Progenitor cell of endocrine pancreas (in vitro differentiated cells): ENCODE measurements at regions not wholly inside any gene's neighbourhood (a gene's known extent, or its start where the extent isn't known, plus 50 kb on each side); places are given as distances from the start of the nearest gene placed in this dataset.
"Not testable (repeated sequence)": the region's sequence is repeated elsewhere in the genome, so short reads cannot be mapped to it uniquely, and the experiment has no call there.

Experiments used
- DNase-seq: peaks from one replicate; pipeline ENCODE4 v3.0.0; 2021; ENCODE audit warnings: low spot score; ENCODE audit not compliant: unreplicated experiment
- H3K27ac Mint-ChIP-seq: 2 replicates; pipeline ENCODE4 v1.8.0; 2021; ENCODE audit warnings: mild to moderate bottlenecking, moderate library complexity, mixed read lengths
- H3K27me3 Mint-ChIP-seq: 2 replicates; pipeline ENCODE4 v1.8.0; 2021; ENCODE audit warnings: mixed read lengths
- H3K36me3 Mint-ChIP-seq: 2 replicates; pipeline ENCODE4 v1.8.0; 2022; ENCODE audit warnings: mixed read lengths; ENCODE audit not compliant: insufficient read depth
- H3K4me1 Mint-ChIP-seq: 2 replicates; pipeline ENCODE4 v1.8.0; 2021; ENCODE audit warnings: low read depth, mixed read lengths
- H3K4me3 Mint-ChIP-seq: 2 replicates; pipeline ENCODE4 v1.8.0; 2021; ENCODE audit warnings: low read depth, mild to moderate bottlenecking, moderate library complexity, mixed read lengths
- H3K9me3 Mint-ChIP-seq: 2 replicates; pipeline ENCODE4 v1.8.0; 2021; ENCODE audit warnings: low read depth, mixed read lengths
- TF ChIP-seq, protein P1 (sequence below): fragments of 200-600 bp; sonication (generic); IDR thresholded peaks from one replicate; pipeline ENCODE4 v1.5.0; 2021; ENCODE audit warnings: antibody characterized with exemption, mild to moderate bottlenecking; ENCODE audit not compliant: unreplicated experiment

DNA sequence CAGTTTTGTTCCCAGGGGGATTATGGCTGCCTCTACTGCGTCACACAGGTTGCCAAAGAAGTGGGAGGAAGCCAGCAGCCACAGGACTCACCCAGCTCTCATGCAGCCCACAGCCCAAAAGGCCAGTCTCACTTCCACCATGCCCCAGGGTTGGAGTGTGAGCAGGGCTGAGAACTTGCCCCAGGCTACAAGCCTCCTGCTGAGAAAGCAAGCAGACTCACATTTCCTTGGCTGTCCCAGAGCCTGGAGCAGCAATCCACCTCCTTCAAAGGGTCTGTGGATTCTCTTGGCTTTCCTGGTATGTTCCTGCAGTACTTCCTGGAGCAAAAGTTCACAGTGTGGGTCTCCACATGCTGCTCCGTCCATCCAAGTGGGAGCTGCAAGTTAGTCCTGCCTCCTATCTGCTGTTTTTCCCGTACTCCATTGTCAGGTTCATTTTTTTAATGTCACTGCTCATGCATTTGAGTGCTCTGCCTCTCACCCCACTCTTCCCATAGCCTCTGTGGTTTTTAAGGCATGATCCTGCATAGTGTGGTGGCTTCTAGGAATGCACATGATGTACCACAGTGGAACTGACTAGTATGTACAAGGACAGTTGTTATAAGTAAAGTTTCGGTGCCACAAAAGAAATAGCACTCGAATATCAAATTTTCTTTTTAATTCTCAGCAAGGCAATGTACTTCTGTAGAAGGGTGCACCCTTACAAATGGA lies 56.2 kb upstream of the ARHGEF7 start:
- no peak overlapping the region for H3K4me3 Mint-ChIP-seq

GRCh38 chr13:111058339-111058738 lies 56.8 kb upstream of the ARHGEF7 start:
- H3K27me3 Mint-ChIP-seq, H3K4me1 Mint-ChIP-seq, H3K36me3 Mint-ChIP-seq, H3K27ac Mint-ChIP-seq, DNase-seq, H3K4me3 Mint-ChIP-seq: not testable (repeated sequence)
- H3K9me3 Mint-ChIP-seq = peaks cover 20% of the 10 kb centered on the region

More for the DNA sequence above, 56.2 kb upstream of the ARHGEF7 start:
- peaks cover 17% of the 10 kb centered on the region for H3K9me3 Mint-ChIP-seq
- DNase-seq = no peak
- peaks cover 5% of the 10 kb centered on the region for H3K27me3 Mint-ChIP-seq
- H3K36me3 Mint-ChIP-seq = no peaks in the 10 kb centered on the region
- TF ChIP-seq, protein P1, sequence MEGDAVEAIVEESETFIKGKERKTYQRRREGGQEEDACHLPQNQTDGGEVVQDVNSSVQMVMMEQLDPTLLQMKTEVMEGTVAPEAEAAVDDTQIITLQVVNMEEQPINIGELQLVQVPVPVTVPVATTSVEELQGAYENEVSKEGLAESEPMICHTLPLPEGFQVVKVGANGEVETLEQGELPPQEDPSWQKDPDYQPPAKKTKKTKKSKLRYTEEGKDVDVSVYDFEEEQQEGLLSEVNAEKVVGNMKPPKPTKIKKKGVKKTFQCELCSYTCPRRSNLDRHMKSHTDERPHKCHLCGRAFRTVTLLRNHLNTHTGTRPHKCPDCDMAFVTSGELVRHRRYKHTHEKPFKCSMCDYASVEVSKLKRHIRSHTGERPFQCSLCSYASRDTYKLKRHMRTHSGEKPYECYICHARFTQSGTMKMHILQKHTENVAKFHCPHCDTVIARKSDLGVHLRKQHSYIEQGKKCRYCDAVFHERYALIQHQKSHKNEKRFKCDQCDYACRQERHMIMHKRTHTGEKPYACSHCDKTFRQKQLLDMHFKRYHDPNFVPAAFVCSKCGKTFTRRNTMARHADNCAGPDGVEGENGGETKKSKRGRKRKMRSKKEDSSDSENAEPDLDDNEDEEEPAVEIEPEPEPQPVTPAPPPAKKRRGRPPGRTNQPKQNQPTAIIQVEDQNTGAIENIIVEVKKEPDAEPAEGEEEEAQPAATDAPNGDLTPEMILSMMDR = no peak
- H3K4me1 Mint-ChIP-seq = peaks cover 6% of the 10 kb centered on the region
- H3K27ac Mint-ChIP-seq = no peak overlapping the region

GRCh38 chr13:111051726-111052232 lies 63.3 kb upstream of the ARHGEF7 start:
- H3K36me3 Mint-ChIP-seq, H3K27ac Mint-ChIP-seq, DNase-seq, H3K4me1 Mint-ChIP-seq, H3K27me3 Mint-ChIP-seq, H3K4me3 Mint-ChIP-seq, H3K9me3 Mint-ChIP-seq: not testable (repeated sequence)

- TF ChIP-seq, protein P1 = no peak
- H3K4me1 Mint-ChIP-seq = no peaks in the 10 kb centered on the region
- H3K27me3 Mint-ChIP-seq = no peaks in the 10 kb centered on the region
Observed at GRCh38 chr13:111051041-111051725, 63.9 kb upstream of the ARHGEF7 start.

GRCh38 chr13:111050539-111050879 lies 64.6 kb upstream of the ARHGEF7 start:
- DNase-seq = no peak
- Mint-ChIP-seq H3K4me3 (no peak overlapping the region), H3K9me3 (peaks cover 7% of the 10 kb centered on the region), H3K27me3 (no peaks in the 10 kb centered on the region), H3K4me1 (no peaks in the 10 kb centered on the region), H3K27ac (no peak overlapping the region), H3K36me3 (no peaks in the 10 kb centered on the region)
- TF ChIP-seq, protein P1 = no peak

More at GRCh38 chr13:111051041-111051725, 63.9 kb upstream of the ARHGEF7 start:
- Mint-ChIP-seq H3K9me3 (peaks cover 7% of the 10 kb centered on the region), H3K27ac (no peak overlapping the region), H3K4me3 (no peak overlapping the region), H3K36me3 (no peaks in the 10 kb centered on the region)
- no peak for DNase-seq

- Mint-ChIP-seq H3K9me3 (peaks cover 7% of the 10 kb centered on the region), H3K36me3 (no peaks in the 10 kb centered on the region), H3K27ac (no peak overlapping the region), H3K4me1 (no peaks in the 10 kb centered on the region), H3K27me3 (no peaks in the 10 kb centered on the region), H3K4me3 (no peak overlapping the region)
- TF ChIP-seq, protein P1 = peak; percentile 56
- DNase-seq = no peak
Observed at GRCh38 chr13:111049791-111050538, 65.1 kb upstream of the ARHGEF7 start.
